ENCODE measurements at regions not wholly inside any gene's neighbourhood (a gene's known extent, or its start where the extent isn't known, plus 50 kb on each side); places are given as distances from the start of the nearest gene placed in this dataset.

GRCh38 chr14:42028607-42029006 lies 421.9 kb downstream of the LRFN5 start:
- Histone ChIP-seq H3K27ac (ENCODE audit: low read depth) (no peak overlapping the region), H3K4me3 (no peak overlapping the region), H3K4me2 (no peak overlapping the region), H3K36me3 (ENCODE audit: insufficient read depth) (no peaks in the 10 kb centered on the region), H2AFZ (peak overlapping the region; percentile 89), H4K20me1 (replicated peaks; ENCODE audit: insufficient read depth) (no peaks in the 10 kb centered on the region), H3K9me2 (ENCODE audit: insufficient read depth) (peaks cover 4% of the 10 kb centered on the region; the same call in 1 of the 2 replicates), H3F3A (replicated peaks; ENCODE audit: low read depth) (no peaks in the 10 kb centered on the region), H3K79me2 (replicated peaks; ENCODE audit: insufficient read depth) (no peaks in the 10 kb centered on the region), H3K27me3 (ENCODE audit: insufficient read depth) (no peaks in the 10 kb centered on the region), H3K4me1 (ENCODE audit: insufficient read depth) (no peaks in the 10 kb centered on the region)
- H3K27ac Mint-ChIP-seq = no peak overlapping the region
- no peaks in the 10 kb centered on the region for H3K27me3 Mint-ChIP-seq (ENCODE audit: insufficient read depth, low read depth, poor library complexity)
- H3K4me3 Mint-ChIP-seq = no peak overlapping the region
- no peaks in the 10 kb centered on the region for H3K36me3 Mint-ChIP-seq (ENCODE audit: low read depth)
- ATAC-seq = no peak
- no peaks in the 10 kb centered on the region for H3K4me1 Mint-ChIP-seq
- H3K9me3 Mint-ChIP-seq = peaks cover 3% of the 10 kb centered on the region; the same call in 1 of the 3 replicates
- no peak for DNase-seq (ENCODE audit: low spot score)
- TF ChIP-seq EZH2phosphoT487 (IDR thresholded peaks at IDR 0.05; ENCODE audit: unreplicated experiment) (no peak), ZNF114 (CRISPR knock-in tag; IDR thresholded peaks at IDR 0.05) (no peak), JUNB (IDR thresholded peaks at IDR 0.05; ENCODE audit: unreplicated experiment) (no peak), EZH2 (IDR thresholded peaks at IDR 0.05; ENCODE audit: low read depth, unreplicated experiment) (no peak), STAT1 (IDR thresholded peaks at IDR 0.05; ENCODE audit: unreplicated experiment) (no peak), ZNF331 (CRISPR knock-in tag; IDR thresholded peaks at IDR 0.05; ENCODE audit: low read depth) (no peak), CREB1 (CRISPR knock-in tag; IDR thresholded peaks at IDR 0.05; ENCODE audit: low read depth) (no peak), POLR2AphosphoS5 (IDR thresholded peaks at IDR 0.05; ENCODE audit: low read depth) (no peak), NANOG (IDR thresholded peaks at IDR 0.05; ENCODE audit: borderline replicate concordance) (no peak)
- TF ChIP-seq, protein P1, sequence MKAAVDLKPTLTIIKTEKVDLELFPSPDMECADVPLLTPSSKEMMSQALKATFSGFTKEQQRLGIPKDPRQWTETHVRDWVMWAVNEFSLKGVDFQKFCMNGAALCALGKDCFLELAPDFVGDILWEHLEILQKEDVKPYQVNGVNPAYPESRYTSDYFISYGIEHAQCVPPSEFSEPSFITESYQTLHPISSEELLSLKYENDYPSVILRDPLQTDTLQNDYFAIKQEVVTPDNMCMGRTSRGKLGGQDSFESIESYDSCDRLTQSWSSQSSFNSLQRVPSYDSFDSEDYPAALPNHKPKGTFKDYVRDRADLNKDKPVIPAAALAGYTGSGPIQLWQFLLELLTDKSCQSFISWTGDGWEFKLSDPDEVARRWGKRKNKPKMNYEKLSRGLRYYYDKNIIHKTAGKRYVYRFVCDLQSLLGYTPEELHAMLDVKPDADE (IDR thresholded peaks at IDR 0.05) = no peak
- TF ChIP-seq, protein P2, sequence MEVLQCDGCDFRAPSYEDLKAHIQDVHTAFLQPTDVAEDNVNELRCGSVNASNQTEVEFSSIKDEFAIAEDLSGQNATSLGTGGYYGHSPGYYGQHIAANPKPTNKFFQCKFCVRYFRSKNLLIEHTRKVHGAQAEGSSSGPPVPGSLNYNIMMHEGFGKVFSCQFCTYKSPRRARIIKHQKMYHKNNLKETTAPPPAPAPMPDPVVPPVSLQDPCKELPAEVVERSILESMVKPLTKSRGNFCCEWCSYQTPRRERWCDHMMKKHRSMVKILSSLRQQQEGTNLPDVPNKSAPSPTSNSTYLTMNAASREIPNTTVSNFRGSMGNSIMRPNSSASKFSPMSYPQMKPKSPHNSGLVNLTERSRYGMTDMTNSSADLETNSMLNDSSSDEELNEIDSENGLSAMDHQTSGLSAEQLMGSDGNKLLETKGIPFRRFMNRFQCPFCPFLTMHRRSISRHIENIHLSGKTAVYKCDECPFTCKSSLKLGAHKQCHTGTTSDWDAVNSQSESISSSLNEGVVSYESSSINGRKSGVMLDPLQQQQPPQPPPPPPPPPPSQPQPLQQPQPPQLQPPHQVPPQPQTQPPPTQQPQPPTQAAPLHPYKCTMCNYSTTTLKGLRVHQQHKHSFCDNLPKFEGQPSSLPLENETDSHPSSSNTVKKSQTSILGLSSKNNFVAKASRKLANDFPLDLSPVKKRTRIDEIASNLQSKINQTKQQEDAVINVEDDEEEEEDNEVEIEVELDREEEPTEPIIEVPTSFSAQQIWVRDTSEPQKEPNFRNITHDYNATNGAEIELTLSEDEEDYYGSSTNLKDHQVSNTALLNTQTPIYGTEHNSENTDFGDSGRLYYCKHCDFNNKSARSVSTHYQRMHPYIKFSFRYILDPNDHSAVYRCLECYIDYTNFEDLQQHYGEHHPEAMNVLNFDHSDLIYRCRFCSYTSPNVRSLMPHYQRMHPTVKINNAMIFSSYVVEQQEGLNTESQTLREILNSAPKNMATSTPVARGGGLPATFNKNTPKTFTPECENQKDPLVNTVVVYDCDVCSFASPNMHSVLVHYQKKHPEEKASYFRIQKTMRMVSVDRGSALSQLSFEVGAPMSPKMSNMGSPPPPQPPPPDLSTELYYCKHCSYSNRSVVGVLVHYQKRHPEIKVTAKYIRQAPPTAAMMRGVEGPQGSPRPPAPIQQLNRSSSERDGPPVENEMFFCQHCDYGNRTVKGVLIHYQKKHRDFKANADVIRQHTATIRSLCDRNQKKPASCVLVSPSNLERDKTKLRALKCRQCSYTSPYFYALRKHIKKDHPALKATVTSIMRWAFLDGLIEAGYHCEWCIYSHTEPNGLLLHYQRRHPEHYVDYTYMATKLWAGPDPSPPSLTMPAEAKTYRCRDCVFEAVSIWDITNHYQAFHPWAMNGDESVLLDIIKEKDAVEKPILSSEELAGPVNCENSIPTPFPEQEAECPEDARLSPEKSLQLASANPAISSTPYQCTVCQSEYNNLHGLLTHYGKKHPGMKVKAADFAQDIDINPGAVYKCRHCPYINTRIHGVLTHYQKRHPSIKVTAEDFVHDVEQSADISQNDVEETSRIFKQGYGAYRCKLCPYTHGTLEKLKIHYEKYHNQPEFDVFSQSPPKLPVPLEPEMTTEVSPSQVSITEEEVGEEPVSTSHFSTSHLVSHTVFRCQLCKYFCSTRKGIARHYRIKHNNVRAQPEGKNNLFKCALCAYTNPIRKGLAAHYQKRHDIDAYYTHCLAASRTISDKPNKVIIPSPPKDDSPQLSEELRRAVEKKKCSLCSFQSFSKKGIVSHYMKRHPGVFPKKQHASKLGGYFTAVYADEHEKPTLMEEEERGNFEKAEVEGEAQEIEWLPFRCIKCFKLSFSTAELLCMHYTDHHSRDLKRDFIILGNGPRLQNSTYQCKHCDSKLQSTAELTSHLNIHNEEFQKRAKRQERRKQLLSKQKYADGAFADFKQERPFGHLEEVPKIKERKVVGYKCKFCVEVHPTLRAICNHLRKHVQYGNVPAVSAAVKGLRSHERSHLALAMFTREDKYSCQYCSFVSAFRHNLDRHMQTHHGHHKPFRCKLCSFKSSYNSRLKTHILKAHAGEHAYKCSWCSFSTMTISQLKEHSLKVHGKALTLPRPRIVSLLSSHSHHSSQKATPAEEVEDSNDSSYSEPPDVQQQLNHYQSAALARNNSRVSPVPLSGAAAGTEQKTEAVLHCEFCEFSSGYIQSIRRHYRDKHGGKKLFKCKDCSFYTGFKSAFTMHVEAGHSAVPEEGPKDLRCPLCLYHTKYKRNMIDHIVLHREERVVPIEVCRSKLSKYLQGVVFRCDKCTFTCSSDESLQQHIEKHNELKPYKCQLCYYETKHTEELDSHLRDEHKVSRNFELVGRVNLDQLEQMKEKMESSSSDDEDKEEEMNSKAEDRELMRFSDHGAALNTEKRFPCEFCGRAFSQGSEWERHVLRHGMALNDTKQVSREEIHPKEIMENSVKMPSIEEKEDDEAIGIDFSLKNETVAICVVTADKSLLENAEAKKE (CRISPR knock-in tag; IDR thresholded peaks at IDR 0.05) = no peak
- TF ChIP-seq, protein P3, sequence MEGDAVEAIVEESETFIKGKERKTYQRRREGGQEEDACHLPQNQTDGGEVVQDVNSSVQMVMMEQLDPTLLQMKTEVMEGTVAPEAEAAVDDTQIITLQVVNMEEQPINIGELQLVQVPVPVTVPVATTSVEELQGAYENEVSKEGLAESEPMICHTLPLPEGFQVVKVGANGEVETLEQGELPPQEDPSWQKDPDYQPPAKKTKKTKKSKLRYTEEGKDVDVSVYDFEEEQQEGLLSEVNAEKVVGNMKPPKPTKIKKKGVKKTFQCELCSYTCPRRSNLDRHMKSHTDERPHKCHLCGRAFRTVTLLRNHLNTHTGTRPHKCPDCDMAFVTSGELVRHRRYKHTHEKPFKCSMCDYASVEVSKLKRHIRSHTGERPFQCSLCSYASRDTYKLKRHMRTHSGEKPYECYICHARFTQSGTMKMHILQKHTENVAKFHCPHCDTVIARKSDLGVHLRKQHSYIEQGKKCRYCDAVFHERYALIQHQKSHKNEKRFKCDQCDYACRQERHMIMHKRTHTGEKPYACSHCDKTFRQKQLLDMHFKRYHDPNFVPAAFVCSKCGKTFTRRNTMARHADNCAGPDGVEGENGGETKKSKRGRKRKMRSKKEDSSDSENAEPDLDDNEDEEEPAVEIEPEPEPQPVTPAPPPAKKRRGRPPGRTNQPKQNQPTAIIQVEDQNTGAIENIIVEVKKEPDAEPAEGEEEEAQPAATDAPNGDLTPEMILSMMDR (conservative IDR thresholded peaks at IDR 0.05; ENCODE audit: low read depth in 2 of 2) = no peak
- TF ChIP-seq, protein P4, sequence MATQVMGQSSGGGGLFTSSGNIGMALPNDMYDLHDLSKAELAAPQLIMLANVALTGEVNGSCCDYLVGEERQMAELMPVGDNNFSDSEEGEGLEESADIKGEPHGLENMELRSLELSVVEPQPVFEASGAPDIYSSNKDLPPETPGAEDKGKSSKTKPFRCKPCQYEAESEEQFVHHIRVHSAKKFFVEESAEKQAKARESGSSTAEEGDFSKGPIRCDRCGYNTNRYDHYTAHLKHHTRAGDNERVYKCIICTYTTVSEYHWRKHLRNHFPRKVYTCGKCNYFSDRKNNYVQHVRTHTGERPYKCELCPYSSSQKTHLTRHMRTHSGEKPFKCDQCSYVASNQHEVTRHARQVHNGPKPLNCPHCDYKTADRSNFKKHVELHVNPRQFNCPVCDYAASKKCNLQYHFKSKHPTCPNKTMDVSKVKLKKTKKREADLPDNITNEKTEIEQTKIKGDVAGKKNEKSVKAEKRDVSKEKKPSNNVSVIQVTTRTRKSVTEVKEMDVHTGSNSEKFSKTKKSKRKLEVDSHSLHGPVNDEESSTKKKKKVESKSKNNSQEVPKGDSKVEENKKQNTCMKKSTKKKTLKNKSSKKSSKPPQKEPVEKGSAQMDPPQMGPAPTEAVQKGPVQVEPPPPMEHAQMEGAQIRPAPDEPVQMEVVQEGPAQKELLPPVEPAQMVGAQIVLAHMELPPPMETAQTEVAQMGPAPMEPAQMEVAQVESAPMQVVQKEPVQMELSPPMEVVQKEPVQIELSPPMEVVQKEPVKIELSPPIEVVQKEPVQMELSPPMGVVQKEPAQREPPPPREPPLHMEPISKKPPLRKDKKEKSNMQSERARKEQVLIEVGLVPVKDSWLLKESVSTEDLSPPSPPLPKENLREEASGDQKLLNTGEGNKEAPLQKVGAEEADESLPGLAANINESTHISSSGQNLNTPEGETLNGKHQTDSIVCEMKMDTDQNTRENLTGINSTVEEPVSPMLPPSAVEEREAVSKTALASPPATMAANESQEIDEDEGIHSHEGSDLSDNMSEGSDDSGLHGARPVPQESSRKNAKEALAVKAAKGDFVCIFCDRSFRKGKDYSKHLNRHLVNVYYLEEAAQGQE (IDR thresholded peaks at IDR 0.05; ENCODE audit: unreplicated experiment) = no peak

Measured in GM23338 (cell line).